ENCODE measurements at regions not wholly inside any gene's neighbourhood (a gene's known extent, or its start where the extent isn't known, plus 50 kb on each side); places are given as distances from the start of the nearest gene placed in this dataset.

GRCh38 chrX:4876268-4876667 is 1162.8 kb upstream of the PRKX start:
- peaks cover 4% of the 10 kb centered on the region for H3K9me3 Mint-ChIP-seq
- intact Hi-C loops (cut with micrococcal nuclease), result no loop called here

GRCh38 chrX:4851534-4851933 is 1138.1 kb upstream of the PRKX start:
- intact Hi-C loops (cut with micrococcal nuclease), result no loop called here
- Mint-ChIP-seq H3K27ac (no peak overlapping the region), H3K27me3 (ENCODE audit: low read depth) (no peaks in the 10 kb centered on the region), H3K9me3 (no peaks in the 10 kb centered on the region), H3K36me3 (ENCODE audit: low read depth) (no peaks in the 10 kb centered on the region), H3K4me1 (ENCODE audit: low read depth) (no peaks in the 10 kb centered on the region), H3K4me3 (no peak overlapping the region)
- DNase-seq, result no peak
- CTCF ChIA-PET, result no interaction called here

More at GRCh38 chrX:4876268-4876667, 1162.8 kb upstream of the PRKX start:
- no peak for DNase-seq
- Mint-ChIP-seq H3K4me1 (ENCODE audit: low read depth) (no peaks in the 10 kb centered on the region), H3K27ac (no peak overlapping the region), H3K36me3 (ENCODE audit: low read depth) (no peaks in the 10 kb centered on the region), H3K27me3 (ENCODE audit: low read depth) (no peaks in the 10 kb centered on the region), H3K4me3 (no peak overlapping the region)
- CTCF ChIA-PET, result no interaction called here

- CTCF ChIA-PET, result no interaction called here
- intact Hi-C loops (cut with micrococcal nuclease), result no loop called here
- no peaks in the 10 kb centered on the region for H3K9me3 Mint-ChIP-seq
- H3K4me3 Mint-ChIP-seq, result no peak overlapping the region
- no peaks in the 10 kb centered on the region for H3K4me1 Mint-ChIP-seq (ENCODE audit: low read depth)
- H3K36me3 Mint-ChIP-seq (ENCODE audit: low read depth), result no peaks in the 10 kb centered on the region
- no peak overlapping the region for H3K27ac Mint-ChIP-seq
- DNase-seq, result no peak
- H3K27me3 Mint-ChIP-seq (ENCODE audit: low read depth), result no peaks in the 10 kb centered on the region
Observed at GRCh38 chrX:4850312-4850711, 1136.9 kb upstream of the PRKX start.

- CTCF ChIA-PET, result no interaction called here
- no peaks in the 10 kb centered on the region for H3K36me3 Mint-ChIP-seq (ENCODE audit: low read depth)
- no peaks in the 10 kb centered on the region for H3K4me1 Mint-ChIP-seq (ENCODE audit: low read depth)
- no peak overlapping the region for H3K4me3 Mint-ChIP-seq
- no peak for DNase-seq
- intact Hi-C loops (cut with micrococcal nuclease), result no loop called here
- H3K27me3 Mint-ChIP-seq (ENCODE audit: low read depth), result no peaks in the 10 kb centered on the region
- peaks cover 3% of the 10 kb centered on the region for H3K9me3 Mint-ChIP-seq
- no peak overlapping the region for H3K27ac Mint-ChIP-seq
Observed at GRCh38 chrX:4844376-4844775, 1130.9 kb upstream of the PRKX start.

GRCh38 chrX:4841216-4841745 is 1127.8 kb upstream of the PRKX start:
- intact Hi-C loops (cut with micrococcal nuclease), result no loop called here
- Mint-ChIP-seq H3K36me3 (ENCODE audit: low read depth) (no peaks in the 10 kb centered on the region), H3K9me3 (peaks cover 4% of the 10 kb centered on the region), H3K27me3 (ENCODE audit: low read depth) (no peaks in the 10 kb centered on the region), H3K4me3 (no peak overlapping the region), H3K27ac (no peak overlapping the region), H3K4me1 (ENCODE audit: low read depth) (no peaks in the 10 kb centered on the region)
- no peak for DNase-seq
- CTCF ChIA-PET, result no interaction called here

- intact Hi-C loops (cut with micrococcal nuclease), result no loop called here
- no peaks in the 10 kb centered on the region for H3K27me3 Mint-ChIP-seq (ENCODE audit: low read depth)
- H3K27ac Mint-ChIP-seq, result no peak overlapping the region
- no peaks in the 10 kb centered on the region for H3K36me3 Mint-ChIP-seq (ENCODE audit: low read depth)
- H3K4me1 Mint-ChIP-seq (ENCODE audit: low read depth), result no peaks in the 10 kb centered on the region
- CTCF ChIA-PET, result no interaction called here
- H3K4me3 Mint-ChIP-seq, result no peak overlapping the region
- no peak for DNase-seq
- H3K9me3 Mint-ChIP-seq, result peaks cover 2% of the 10 kb centered on the region
Observed at GRCh38 chrX:4831574-4831973, 1118.1 kb upstream of the PRKX start.

- Mint-ChIP-seq H3K36me3 (ENCODE audit: low read depth) (no peaks in the 10 kb centered on the region), H3K4me3 (no peak overlapping the region), H3K27me3 (ENCODE audit: low read depth) (no peaks in the 10 kb centered on the region), H3K4me1 (ENCODE audit: low read depth) (no peaks in the 10 kb centered on the region), H3K9me3 (peaks cover under 1% of the 10 kb centered on the region), H3K27ac (no peak overlapping the region)
- no peak for DNase-seq
- intact Hi-C loops (cut with micrococcal nuclease), result no loop called here
- CTCF ChIA-PET, result no interaction called here
Observed at GRCh38 chrX:4830880-4831557, 1117.6 kb upstream of the PRKX start.

GRCh38 chrX:4825550-4825949 is 1112.1 kb upstream of the PRKX start:
- Mint-ChIP-seq H3K27me3 (ENCODE audit: low read depth) (no peaks in the 10 kb centered on the region), H3K36me3 (ENCODE audit: low read depth) (no peaks in the 10 kb centered on the region), H3K4me3 (no peak overlapping the region), H3K27ac (no peak overlapping the region), H3K4me1 (ENCODE audit: low read depth) (no peaks in the 10 kb centered on the region), H3K9me3 (peaks cover 2% of the 10 kb centered on the region)
- intact Hi-C loops (cut with micrococcal nuclease), result no loop called here
- CTCF ChIA-PET, result no interaction called here
- no peak for DNase-seq

- no peak for DNase-seq
- Mint-ChIP-seq H3K36me3 (ENCODE audit: low read depth) (no peaks in the 10 kb centered on the region), H3K9me3 (no peaks in the 10 kb centered on the region), H3K4me1 (ENCODE audit: low read depth) (no peaks in the 10 kb centered on the region), H3K27me3 (ENCODE audit: low read depth) (no peaks in the 10 kb centered on the region), H3K4me3 (no peak overlapping the region), H3K27ac (no peak overlapping the region)
- intact Hi-C loops (cut with micrococcal nuclease), result no loop called here
- CTCF ChIA-PET, result no interaction called here
Observed at GRCh38 chrX:4809571-4809970, 1096.1 kb upstream of the PRKX start.

GRCh38 chrX:4805502-4805901 is 1092.1 kb upstream of the PRKX start:
- H3K4me1 Mint-ChIP-seq (ENCODE audit: low read depth), result no peaks in the 10 kb centered on the region
- H3K4me3 Mint-ChIP-seq, result no peak overlapping the region
- no peaks in the 10 kb centered on the region for H3K9me3 Mint-ChIP-seq
- intact Hi-C loops (cut with micrococcal nuclease), result no loop called here
- no peak overlapping the region for H3K27ac Mint-ChIP-seq
- CTCF ChIA-PET, result no interaction called here
- no peak for DNase-seq
- H3K36me3 Mint-ChIP-seq (ENCODE audit: low read depth), result no peaks in the 10 kb centered on the region
- no peaks in the 10 kb centered on the region for H3K27me3 Mint-ChIP-seq (ENCODE audit: low read depth)

- H3K4me3 Mint-ChIP-seq, result no peak overlapping the region
- no peak overlapping the region for H3K27ac Mint-ChIP-seq
- DNase-seq, result no peak
- no peaks in the 10 kb centered on the region for H3K27me3 Mint-ChIP-seq (ENCODE audit: low read depth)
- CTCF ChIA-PET, result no interaction called here
- H3K4me1 Mint-ChIP-seq (ENCODE audit: low read depth), result no peaks in the 10 kb centered on the region
- no peaks in the 10 kb centered on the region for H3K36me3 Mint-ChIP-seq (ENCODE audit: low read depth)
- H3K9me3 Mint-ChIP-seq, result no peaks in the 10 kb centered on the region
- intact Hi-C loops (cut with micrococcal nuclease), result no loop called here
Observed at GRCh38 chrX:4800756-4801155, 1087.3 kb upstream of the PRKX start.

- Mint-ChIP-seq H3K9me3 (peaks cover 1% of the 10 kb centered on the region), H3K4me1 (ENCODE audit: low read depth) (no peaks in the 10 kb centered on the region), H3K27ac (no peak overlapping the region), H3K36me3 (ENCODE audit: low read depth) (no peaks in the 10 kb centered on the region), H3K4me3 (no peak overlapping the region), H3K27me3 (ENCODE audit: low read depth) (no peaks in the 10 kb centered on the region)
- CTCF ChIA-PET, result no interaction called here
- intact Hi-C loops (cut with micrococcal nuclease), result no loop called here
- DNase-seq, result no peak
Observed at GRCh38 chrX:4787971-4788370, 1074.5 kb upstream of the PRKX start.

- DNase-seq, result no peak
- Mint-ChIP-seq H3K27me3 (ENCODE audit: low read depth) (no peaks in the 10 kb centered on the region), H3K27ac (no peak overlapping the region), H3K9me3 (peaks cover 1% of the 10 kb centered on the region), H3K4me1 (ENCODE audit: low read depth) (no peaks in the 10 kb centered on the region), H3K4me3 (no peak overlapping the region), H3K36me3 (ENCODE audit: low read depth) (no peaks in the 10 kb centered on the region)
- intact Hi-C loops (cut with micrococcal nuclease), result no loop called here
- CTCF ChIA-PET, result no interaction called here
Observed at GRCh38 chrX:4764888-4765287, 1051.4 kb upstream of the PRKX start.
